ENCODE measurements at regions not wholly inside any gene's neighbourhood (a gene's known extent, or its start where the extent isn't known, plus 50 kb on each side); places are given as distances from the start of the nearest gene placed in this dataset.

DNA sequence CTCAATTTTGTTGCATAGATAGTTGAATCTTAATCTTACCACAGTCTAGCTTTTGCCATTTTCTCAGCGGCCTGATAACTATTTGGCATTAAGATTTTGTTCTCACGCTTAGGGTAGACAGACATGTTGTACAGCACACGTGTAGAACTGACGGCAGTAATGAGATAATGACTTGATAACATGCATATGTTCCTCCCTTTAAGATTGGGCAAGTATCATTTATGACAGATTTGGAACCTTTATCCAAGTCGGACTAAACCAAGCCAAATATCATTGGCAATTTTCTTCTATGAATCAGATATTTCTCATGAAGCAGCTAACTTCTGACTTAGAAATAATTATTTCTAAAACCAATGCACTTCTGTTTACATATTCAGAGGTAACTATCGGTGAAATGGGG is 205.5 kb downstream of the NDFIP2 start:
- Histone ChIP-seq H3K4me1 (no peaks in the 10 kb centered on the region), H3K27ac (no peak overlapping the region), H3K36me3 (no peaks in the 10 kb centered on the region), H3K9me3 (no peaks in the 10 kb centered on the region), H3K4me3 (no peak overlapping the region), H3K27me3 (no peaks in the 10 kb centered on the region)
- intact Hi-C loops (cut with DNase I; ENCODE audit: low total_unique reads): no loop called here
- no peak for DNase-seq (ENCODE audit: low spot score in 2 of 2)
- no peak for TF ChIP-seq CTCF (IDR thresholded peaks at IDR 0.05)
- TF ChIP-seq POLR2AphosphoS5 (IDR thresholded peaks at IDR 0.05): no peak
- no peak for TF ChIP-seq POLR2A (IDR thresholded peaks at IDR 0.05)

DNA sequence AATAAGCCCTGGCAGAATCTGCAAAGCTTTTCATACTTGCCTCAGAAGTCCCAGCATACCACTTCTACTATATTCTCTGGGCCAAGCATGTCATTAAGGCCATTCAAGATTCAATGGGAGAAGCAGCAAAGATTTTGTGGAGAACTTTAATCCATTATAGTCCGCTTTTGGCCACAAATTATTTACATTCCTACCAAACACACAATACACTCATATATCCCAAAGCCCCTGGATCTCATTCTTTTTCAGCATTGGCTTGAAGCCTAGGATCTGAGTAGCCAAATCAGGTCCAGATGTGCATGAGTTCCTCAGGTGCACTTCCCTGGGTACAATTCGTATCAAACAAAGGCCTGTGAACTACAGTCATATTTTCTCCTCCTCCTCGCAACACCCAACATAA is 203.4 kb downstream of the NDFIP2 start:
- Histone ChIP-seq H3K4me3 (no peak overlapping the region), H3K4me1 (no peaks in the 10 kb centered on the region), H3K27me3 (no peaks in the 10 kb centered on the region), H3K27ac (no peak overlapping the region), H3K36me3 (no peaks in the 10 kb centered on the region), H3K9me3 (no peaks in the 10 kb centered on the region)
- intact Hi-C loops (cut with DNase I; ENCODE audit: low total_unique reads): no loop called here
- TF ChIP-seq CTCF (IDR thresholded peaks at IDR 0.05): no peak
- no peak for TF ChIP-seq POLR2AphosphoS5 (IDR thresholded peaks at IDR 0.05)
- no peak for TF ChIP-seq POLR2A (IDR thresholded peaks at IDR 0.05)
- DNase-seq (ENCODE audit: low spot score in 2 of 2): no peak

- Histone ChIP-seq H3K36me3 (no peaks in the 10 kb centered on the region), H3K27me3 (no peaks in the 10 kb centered on the region), H3K4me3 (no peak overlapping the region), H3K4me1 (no peaks in the 10 kb centered on the region), H3K27ac (no peak overlapping the region), H3K9me3 (no peaks in the 10 kb centered on the region)
- no peak for DNase-seq (ENCODE audit: low spot score in 2 of 2)
- TF ChIP-seq CTCF (IDR thresholded peaks at IDR 0.05): no peak
- no peak for TF ChIP-seq POLR2A (IDR thresholded peaks at IDR 0.05)
- TF ChIP-seq POLR2AphosphoS5 (IDR thresholded peaks at IDR 0.05): no peak
- intact Hi-C loops (cut with DNase I; ENCODE audit: low total_unique reads): no loop called here
Measured at GRCh38 chr13:79682164-79682563, 201.2 kb downstream of the NDFIP2 start.

GRCh38 chr13:79681069-79681468 is 200.1 kb downstream of the NDFIP2 start:
- intact Hi-C loops (cut with DNase I; ENCODE audit: low total_unique reads): no loop called here

GRCh38 chr13:79680485-79680884 is 199.5 kb downstream of the NDFIP2 start:
- intact Hi-C loops (cut with DNase I; ENCODE audit: low total_unique reads): no loop called here
- no peaks in the 10 kb centered on the region for H3K9me3 ChIP-seq
- H3K4me1 ChIP-seq: no peaks in the 10 kb centered on the region
- H3K4me3 ChIP-seq: no peak overlapping the region
- H3K27ac ChIP-seq: no peak overlapping the region
- no peaks in the 10 kb centered on the region for H3K36me3 ChIP-seq
- TF ChIP-seq POLR2AphosphoS5 (IDR thresholded peaks at IDR 0.05) (no peak), POLR2A (IDR thresholded peaks at IDR 0.05) (no peak), CTCF (IDR thresholded peaks at IDR 0.05) (no peak)
- no peak for DNase-seq (ENCODE audit: low spot score in 2 of 2)
- H3K27me3 ChIP-seq: no peaks in the 10 kb centered on the region

More at GRCh38 chr13:79681069-79681468, 200.1 kb downstream of the NDFIP2 start:
- no peak overlapping the region for H3K4me3 ChIP-seq
- H3K9me3 ChIP-seq: no peaks in the 10 kb centered on the region
- no peak for DNase-seq (ENCODE audit: low spot score in 2 of 2)
- no peaks in the 10 kb centered on the region for H3K4me1 ChIP-seq
- H3K27ac ChIP-seq: no peak overlapping the region
- TF ChIP-seq CTCF (IDR thresholded peaks at IDR 0.05) (no peak), POLR2AphosphoS5 (IDR thresholded peaks at IDR 0.05) (no peak), POLR2A (IDR thresholded peaks at IDR 0.05) (no peak)
- no peaks in the 10 kb centered on the region for H3K36me3 ChIP-seq
- no peaks in the 10 kb centered on the region for H3K27me3 ChIP-seq

All from breast epithelium (tissue), 4 donors.